MM.1S (cell line): ENCODE measurements at regions not wholly inside any gene's neighbourhood (a gene's known extent, or its start where the extent isn't known, plus 50 kb on each side); places are given as distances from the start of the nearest gene placed in this dataset.

Source experiments
- EZH2phosphoT487 ChIP-seq: fragments of 300-600 bp; sonication (generic); IDR thresholded peaks from 2 replicates; pipeline ENCODE4 v1.6.1; 2018; ENCODE audit warnings: antibody characterized with exemption, low read length
- TF ChIP-seq, protein P1 (sequence below): fragments of 300-600 bp; sonication (generic); IDR thresholded peaks from 2 replicates; pipeline ENCODE4 v1.5.1; 2016; ENCODE audit warnings: antibody characterized with exemption, low read length, mixed read lengths

DNA sequence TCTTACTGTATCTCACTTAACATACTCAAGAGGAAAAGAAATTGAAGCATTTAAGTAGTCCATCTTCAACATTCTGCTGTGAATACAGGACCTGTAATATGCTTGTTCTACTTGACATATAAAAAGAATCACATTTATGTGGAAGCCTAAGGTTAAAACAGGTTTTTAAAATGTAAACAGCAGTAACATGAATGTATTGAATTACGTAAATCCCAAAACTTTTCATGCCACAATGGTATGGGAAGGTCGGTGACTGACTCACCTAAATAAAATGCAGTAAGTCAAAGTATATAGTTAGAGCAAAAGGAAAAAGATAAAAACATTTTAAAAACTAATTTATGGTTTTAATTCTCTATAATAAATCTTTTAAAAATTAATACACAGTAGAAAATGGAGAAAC is 115.7 kb upstream of the TJP1 start:
- no peak for TF ChIP-seq EZH2phosphoT487
- TF ChIP-seq, protein P1, sequence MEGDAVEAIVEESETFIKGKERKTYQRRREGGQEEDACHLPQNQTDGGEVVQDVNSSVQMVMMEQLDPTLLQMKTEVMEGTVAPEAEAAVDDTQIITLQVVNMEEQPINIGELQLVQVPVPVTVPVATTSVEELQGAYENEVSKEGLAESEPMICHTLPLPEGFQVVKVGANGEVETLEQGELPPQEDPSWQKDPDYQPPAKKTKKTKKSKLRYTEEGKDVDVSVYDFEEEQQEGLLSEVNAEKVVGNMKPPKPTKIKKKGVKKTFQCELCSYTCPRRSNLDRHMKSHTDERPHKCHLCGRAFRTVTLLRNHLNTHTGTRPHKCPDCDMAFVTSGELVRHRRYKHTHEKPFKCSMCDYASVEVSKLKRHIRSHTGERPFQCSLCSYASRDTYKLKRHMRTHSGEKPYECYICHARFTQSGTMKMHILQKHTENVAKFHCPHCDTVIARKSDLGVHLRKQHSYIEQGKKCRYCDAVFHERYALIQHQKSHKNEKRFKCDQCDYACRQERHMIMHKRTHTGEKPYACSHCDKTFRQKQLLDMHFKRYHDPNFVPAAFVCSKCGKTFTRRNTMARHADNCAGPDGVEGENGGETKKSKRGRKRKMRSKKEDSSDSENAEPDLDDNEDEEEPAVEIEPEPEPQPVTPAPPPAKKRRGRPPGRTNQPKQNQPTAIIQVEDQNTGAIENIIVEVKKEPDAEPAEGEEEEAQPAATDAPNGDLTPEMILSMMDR: no peak
